CD4-positive, alpha-beta T cell treated with Interleukin-17A for 4 hours (primary cell): ENCODE measurements at regions not wholly inside any gene's neighbourhood (a gene's known extent, or its start where the extent isn't known, plus 50 kb on each side); places are given as distances from the start of the nearest gene placed in this dataset.
A peak's percentile ranks its signal among the peaks of the same experiment; 100 is the strongest.
"Not testable (repeated sequence)": the region's sequence is repeated elsewhere in the genome, so short reads cannot be mapped to it uniquely, and the experiment has no call there.

Experiments
- DNase-seq: peaks from one replicate; pipeline ENCODE4 v3.0.0-alpha.2; 2020; ENCODE audit warnings: mixed read lengths

DNA sequence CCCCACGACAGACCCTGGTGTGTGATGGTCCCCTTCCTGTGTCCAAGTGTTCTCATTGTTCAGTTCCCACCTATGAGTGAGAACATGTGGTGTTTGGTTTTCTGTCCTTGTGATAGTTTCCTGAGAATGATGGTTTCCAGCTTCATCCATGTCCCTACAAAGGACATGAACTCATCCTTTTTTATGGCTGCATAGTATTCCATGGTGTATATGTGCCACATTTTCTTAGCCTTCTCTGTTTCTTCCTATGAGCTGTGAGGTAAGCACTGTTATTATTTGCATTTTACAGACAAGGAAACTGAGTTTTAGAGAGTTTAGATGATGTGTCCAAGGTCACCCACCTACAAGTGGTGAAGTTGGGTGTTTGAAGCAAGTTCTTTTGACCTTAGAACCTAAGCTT is 51.1 kb upstream of the BNC1 start:
- not testable (repeated sequence) for DNase-seq

DNA sequence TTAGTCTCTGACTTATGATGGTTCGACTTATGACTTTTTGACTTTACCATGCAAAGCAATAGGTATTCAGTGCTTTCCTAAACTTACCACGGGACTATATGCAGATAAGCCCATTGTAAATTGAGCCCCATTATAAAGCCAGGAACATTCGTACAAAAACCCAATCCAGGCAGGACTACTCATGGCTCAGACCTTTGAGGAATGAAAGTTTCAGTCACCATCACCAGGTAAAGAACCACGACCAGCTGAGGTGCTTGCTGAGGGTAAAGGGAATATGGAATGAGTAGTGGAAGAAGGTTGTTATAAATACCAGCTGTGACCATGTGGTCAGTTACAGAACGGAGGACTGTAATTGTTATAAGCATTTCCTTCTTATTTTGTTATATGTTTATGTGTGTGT is 54.9 kb upstream of the BNC1 start:
- no peak for DNase-seq

DNA sequence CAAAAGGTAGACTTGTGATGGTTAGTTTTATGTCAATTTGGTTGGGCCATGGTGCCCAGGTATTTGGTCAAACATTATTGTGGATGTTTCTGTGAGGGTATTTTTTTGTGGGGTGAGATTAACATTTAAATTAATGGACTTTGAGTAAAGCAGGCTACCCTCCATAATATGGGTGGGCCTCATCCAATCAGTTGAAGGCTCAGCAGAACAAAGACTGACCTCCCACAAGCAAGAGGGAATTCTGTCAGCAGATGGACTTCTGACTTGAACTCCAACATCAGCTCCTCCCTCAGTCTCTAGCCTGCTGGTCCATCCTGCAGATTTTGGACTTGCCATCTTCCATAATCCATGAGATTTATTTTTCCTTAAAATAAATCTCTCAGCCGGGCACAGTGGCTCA is 55.6 kb upstream of the BNC1 start:
- no peak for DNase-seq

DNA sequence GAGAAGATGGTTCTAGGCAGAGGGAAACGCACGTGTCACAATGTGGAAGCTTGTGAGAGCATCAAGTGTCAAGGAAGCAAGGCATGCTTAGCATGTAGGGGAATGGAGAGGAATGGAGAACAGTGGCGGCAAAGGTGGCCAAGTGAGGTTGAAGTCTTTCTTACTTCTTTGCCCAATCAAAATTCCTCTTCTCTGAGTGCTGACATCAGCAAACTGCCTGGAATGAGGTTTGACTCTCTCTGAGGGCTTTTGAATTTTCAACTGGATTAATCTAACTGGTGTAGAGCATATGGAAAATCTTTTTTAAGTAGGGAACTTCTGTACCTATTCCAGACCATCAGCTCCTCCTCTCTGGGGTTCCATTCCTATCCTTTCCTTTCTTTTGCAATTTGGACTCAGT is 61.9 kb upstream of the BNC1 start:
- no peak for DNase-seq

DNA sequence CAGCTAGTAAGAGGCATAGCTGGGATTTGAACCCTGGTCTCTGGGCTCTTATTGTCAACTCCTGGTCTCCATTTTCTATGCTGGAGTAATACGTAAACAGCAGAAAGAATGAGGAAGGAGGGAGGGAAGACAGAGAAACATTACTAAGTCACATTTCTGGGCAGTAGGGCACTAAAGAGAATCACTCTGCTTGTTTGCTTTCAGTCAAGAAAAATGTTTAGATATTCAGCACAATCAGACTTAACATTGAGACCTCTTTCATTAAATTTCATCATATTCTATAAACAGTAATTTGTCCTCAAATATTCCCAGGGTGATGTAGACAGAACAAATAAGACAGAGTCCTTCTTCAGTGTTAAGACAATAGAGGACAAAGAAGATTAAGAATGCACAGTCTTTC is 67.7 kb upstream of the BNC1 start:
- DNase-seq: no peak

DNA sequence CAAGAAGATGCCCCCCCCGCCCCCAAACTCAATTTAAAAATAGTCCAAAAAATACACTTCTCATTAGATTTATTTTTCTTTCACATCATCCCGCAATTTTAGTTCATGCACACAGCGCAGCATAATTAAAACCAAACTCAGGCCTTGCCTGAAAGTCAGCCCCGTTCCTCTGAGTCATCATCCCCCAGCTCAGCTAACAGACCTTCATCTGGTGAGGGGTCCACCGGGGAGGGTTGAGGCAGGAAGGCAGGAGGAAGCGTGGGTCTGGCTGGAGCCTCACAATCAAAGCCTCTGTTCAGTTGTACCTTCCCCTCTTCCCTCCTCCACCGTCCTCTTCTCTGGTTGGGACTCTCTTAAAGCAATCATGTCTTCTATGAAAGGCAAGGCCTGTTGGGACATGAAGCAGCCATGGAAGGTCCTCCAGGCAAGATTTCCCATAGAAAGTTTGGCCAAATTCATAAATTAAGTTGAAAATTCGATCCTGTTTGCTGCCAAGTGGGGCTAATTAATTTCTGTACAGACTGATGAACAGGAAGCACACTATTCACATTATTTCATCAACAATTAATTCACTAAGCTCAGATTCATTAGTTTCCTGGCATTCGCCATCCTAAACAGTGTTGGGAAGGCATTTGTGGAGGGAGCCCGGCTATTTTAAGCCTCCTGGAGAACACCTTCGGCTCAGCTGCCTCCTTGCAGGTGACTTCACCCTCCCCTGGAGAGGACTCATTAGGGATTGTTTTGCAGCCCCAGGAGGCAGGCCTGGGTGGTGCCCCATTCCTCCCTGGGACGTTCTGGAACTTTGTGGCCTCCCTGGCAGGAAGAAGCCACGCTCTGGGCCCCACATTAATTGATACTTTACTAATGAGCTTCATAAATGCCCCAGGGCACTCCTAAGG is 72.3 kb upstream of the BNC1 start:
- DNase-seq: no peak

DNA sequence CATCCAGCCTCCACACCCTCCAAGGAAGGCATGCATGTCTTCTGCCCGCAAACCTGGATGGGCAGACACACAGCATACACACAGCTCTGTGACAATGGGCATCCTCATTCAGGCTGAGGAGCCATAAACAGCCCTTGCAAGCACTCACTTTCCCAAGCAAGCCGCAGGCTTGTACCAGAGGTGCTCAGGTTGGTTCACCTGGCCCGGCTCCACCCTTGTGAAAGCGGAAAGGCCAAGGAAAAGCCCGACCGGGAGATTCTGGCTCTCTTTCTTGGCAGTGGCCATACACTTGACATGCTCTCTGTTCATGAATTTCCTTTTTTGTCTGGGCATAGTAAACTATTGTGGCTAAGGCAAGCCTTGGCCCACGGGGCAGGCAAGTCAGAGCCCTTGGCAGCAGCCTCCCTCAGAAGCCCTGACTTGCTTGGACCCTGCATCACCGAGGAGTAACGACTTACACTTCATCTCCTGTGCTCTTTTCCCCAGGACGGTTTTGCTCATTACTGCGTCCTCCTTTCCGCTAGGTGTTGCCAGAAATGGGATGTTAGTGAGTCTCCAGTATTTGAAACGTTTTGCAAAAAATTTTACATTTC is 74.6 kb upstream of the BNC1 start:
- no peak for DNase-seq

DNA sequence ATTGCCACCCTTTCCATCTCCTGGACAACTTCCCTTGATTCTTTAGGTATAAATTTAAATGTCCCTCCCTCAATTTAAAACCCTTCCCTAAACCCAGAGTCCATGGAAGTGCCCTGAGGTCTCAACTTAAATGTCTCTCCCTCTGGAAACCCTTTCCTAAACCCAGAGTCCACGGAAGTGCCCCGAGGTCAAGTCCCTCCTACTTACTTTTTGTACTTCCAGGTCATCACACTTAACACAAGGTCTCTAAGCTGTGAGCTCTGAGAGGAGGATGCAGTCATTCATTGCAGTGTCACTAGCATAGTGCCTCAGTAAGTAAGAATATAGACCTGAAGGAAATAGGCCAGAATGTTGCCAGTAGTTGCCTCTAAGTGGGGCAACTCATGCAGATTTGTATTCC is 78.2 kb upstream of the BNC1 start:
- DNase-seq: no peak

DNA sequence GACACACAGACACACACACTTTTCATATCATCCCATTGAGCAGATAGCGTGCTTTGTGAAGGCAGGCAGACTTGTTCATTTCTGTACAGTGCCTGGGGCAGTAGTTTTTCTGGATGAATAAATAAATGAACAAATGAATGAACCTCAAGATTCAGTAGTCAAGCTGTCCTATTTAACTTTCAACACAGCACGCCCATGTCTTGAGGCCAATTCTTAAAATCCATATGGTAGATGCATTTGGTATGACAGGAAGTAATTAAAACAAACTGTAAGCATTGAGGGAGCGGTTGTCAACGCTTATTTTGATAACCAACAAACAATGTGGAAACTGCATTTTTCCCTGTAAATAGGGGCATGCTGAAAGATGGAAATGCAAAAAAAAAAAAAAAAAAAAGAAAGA is 80.0 kb upstream of the BNC1 start:
- DNase-seq: no peak

DNA sequence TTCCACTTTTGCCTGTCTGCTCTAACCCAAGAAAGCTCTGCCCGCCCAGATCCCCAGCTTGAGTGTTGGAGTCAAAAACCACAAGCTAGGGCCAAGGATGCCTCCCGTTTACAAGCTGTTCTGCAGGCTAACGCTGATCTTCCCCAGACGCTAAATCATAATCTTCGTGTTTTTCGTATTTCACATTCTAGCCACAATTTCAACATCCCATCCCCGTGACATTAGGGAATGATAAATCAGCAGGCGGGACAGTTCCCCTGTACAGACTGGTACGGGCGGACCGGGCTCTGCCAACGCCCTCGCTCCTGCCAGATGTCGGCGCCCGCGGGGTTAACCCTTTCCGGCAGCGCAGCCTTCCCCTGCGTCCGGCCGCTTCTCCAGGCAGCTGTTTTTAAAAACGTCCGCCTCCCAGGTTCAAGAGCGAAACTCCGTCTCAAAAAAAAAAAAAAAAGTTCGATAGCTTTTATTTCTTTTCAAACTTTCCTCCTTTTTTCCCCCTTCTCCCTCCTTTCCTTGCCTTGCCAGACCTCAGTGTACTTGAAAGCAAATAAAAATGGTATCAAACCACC is 81.0 kb upstream of the BNC1 start:
- DNase-seq: peak; percentile 8

DNA sequence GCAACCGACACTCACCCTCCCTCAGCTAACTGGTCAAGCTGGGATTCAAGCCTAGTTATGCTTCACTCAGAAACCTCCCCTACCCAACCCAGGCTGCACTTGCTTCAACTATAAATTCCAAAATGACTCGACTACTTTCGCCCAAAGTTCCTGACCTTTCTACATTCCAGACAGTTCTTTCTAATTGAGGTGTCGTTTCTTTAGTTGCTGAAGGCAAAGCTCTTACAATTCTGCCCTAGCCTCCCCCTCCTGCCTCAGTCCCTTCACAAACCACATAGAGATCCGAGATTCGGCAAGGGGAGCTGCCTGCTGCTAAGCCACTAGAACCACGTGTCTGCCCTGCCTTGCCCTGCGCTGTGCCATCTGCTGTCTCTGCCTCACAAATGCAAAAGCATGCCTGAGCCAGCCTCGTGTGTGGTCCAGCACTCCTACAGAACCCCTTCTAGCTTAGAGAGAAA is 74.7 kb upstream of the SH3GL3 start:
- DNase-seq: no peak

DNA sequence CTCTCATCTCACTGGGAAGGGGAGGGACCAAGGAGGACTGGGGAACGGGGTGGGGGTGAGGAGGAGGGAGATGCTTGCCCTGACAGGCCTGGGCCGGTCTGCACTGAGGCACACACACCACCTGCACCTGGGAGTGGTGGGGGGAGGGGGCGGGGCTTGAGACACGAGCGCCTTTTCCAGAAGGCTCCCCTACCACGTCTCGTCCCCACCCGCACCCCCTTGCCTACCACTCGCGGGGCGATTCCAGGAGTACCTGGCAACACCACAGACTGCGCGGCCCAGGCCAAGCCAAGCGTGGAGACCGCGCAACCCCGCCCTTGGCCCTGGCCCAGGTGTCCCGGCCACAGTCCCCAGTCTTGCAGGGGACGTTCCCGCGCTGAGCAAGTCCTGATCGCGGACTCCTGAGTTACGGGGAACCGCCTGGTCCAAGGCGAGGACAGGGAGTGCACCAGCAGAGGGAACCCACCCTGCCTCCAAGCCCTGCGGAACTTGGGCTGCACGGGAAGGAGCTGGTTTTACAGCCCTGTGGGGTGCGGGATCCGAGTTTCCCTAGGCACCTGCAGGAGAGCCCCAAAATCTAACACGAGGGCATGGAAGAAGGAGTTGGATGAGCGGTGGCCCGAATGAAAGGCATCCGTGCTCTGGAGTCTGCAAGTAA is 68.1 kb upstream of the SH3GL3 start:
- DNase-seq: no peak

DNA sequence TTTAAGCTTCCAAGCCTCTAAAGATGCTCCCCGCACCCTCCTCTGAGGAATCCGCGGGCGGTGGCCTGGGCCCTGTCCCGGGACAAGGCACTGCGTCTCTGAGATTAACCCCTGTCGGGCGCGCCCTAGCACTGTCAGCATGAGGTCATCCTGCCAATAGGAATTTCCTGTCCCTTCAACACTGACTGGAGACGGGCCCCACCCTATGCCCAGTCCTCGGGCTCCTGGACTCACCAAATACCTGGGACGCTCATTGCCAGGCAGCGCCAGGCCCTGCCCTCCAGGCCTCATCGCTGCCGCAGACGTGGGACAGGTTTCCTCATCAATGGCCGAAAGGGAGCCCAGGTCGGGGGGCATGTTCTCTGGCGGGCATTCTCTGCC is 67.6 kb upstream of the SH3GL3 start:
- DNase-seq: no peak

DNA sequence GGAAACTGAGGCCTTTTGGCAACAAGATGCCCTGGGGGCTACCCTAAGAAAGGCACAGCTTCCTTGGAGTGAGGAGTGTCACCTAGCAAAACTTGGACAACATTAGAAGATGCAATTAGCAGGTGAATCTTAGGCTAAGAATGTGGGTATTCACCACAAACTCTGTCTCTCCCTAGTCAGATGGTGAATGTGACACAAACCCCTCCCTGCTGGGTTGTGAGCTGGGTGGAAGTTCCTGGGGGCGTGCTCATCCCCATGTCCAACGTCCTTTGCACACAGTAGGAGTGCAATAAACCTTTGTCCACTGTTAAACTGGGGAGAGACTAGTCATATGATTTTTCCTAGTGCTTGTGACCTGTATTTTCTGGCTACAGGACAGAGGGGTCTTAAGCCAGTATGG is 67.1 kb upstream of the SH3GL3 start:
- no peak for DNase-seq

DNA sequence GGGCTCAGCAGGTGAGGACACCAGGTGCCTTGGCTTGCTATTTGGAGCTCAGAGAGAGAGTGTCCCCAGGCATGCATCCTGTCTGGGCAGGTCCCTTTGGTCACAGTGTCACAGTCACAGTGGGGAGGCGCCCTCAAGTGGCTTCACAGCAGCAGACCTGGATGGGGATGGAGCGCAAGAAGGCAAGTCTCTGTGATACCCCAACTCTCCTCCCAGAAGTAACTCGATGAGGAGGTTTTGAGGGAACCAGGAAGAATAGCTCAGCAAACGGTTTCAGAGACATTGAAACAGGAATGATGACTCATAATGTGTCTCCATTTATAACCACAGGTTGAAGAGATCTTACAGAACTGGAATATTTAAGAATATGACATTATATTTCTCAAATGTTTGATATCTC is 66.5 kb upstream of the SH3GL3 start:
- DNase-seq: no peak

DNA sequence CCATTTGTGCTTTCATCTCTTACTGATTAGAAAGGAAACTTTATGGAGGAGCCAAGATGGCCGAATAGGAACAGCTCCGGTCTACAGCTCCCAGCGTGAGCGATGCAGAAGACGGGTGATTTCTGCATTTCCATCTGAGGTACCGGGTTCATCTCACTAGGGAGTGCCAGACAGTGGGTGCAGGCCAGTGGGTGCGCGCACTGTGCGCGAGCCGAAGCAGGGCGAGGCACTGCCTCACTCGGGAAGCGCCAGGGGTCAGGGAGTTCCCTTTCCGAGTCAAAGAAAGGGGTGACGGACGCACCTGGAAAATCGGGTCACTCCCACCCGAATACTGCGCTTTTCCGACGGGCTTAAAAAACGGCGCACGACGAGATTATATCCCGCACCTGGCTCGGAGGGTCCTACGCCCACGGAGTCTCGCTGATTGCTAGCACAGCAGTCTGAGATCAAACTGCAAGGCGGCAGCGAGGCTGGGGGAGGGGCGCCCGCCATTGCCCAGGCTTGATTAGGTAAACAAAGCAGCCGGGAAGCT is 63.5 kb upstream of the SH3GL3 start:
- DNase-seq: not testable (repeated sequence)

DNA sequence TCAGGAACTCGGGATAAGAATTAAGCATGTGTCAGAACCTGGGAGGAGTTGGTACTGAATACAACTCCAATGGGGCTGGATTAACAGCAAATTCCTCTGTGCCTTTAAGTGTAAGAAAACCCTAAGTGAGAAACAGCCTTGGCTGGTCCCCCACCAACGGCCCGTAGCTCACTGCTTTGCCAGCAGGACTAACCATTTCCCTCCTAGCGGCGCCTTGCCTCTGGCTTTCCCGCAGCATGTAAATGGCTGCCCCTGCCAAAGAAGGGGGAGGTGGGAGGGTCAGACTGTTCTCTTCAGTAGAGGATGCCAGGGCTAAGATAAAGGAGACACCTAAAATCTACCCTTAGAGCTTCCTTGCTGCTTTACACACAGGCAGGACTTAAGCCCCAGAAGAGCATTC is 51.0 kb upstream of the SH3GL3 start:
- DNase-seq: no peak
